WTC11 (cell line): ENCODE measurements at regions not wholly inside any gene's neighbourhood (a gene's known extent, or its start where the extent isn't known, plus 50 kb on each side); places are given as distances from the start of the nearest gene placed in this dataset.

ENCODE experiments used
- ATAC-seq: fragments of 200-7000 bp; cut with Tn5 transposase; 2 replicates; pipeline ENCODE4 v1.10.0; 2021; ENCODE audit warnings: mild to moderate bottlenecking, moderate library complexity
- CTCF ChIA-PET: fragments of 300-600 bp; sonication (Branson Sonifier 250); formaldehyde crosslinking; loops from one replicate; lab custom pipeline; 2021; ENCODE audit warnings: antibody characterized with exemption; lab: Charles Lee
- POLR2A ChIA-PET: fragments of 350-600 bp; sonication (Branson Sonifier 250); formaldehyde crosslinking; loops from one replicate; lab custom pipeline; 2021; ENCODE audit warnings: antibody characterized with exemption; lab: Charles Lee
- DNase-seq: peaks from one replicate; pipeline ENCODE4 v3.0.0; 2021; ENCODE audit warnings: low spot score
- H3K27ac Mint-ChIP-seq: 2 replicates; pipeline ENCODE4 v1.8.0; 2021; ENCODE audit warnings: mixed read lengths
- H3K27me3 Mint-ChIP-seq: 2 replicates; pipeline ENCODE4 v1.8.0; 2021; ENCODE audit warnings: low read depth, mild to moderate bottlenecking, moderate library complexity, mixed read lengths
- H3K36me3 Mint-ChIP-seq: 2 replicates; pipeline ENCODE4 v1.8.0; 2021; ENCODE audit warnings: mixed read lengths
- H3K4me1 Mint-ChIP-seq: 2 replicates; pipeline ENCODE4 v1.8.0; 2022; ENCODE audit warnings: mixed read lengths
- H3K4me3 Mint-ChIP-seq: 2 replicates; pipeline ENCODE4 v1.8.0; 2021; ENCODE audit warnings: mild to moderate bottlenecking, moderate library complexity, mixed read lengths
- H3K9me3 Mint-ChIP-seq: 2 replicates; pipeline ENCODE4 v1.8.0; 2021; ENCODE audit warnings: mixed read lengths
- ARID4B ChIP-seq: sonication (generic); formaldehyde crosslinking; IDR thresholded peaks from 2 replicates; pipeline ENCODE4 v1.8.0; 2023; ENCODE audit warnings: missing genetic modification reagents, mild to moderate bottlenecking, borderline replicate concordance
- ATF2 ChIP-seq: sonication (generic); formaldehyde crosslinking; IDR thresholded peaks from 2 replicates; pipeline ENCODE4 v1.8.1; 2022; ENCODE audit warnings: low read depth, missing genetic modification reagents, borderline replicate concordance
- ATF3 ChIP-seq: sonication (generic); formaldehyde crosslinking; conservative IDR thresholded peaks from 2 replicates; pipeline ENCODE4 v1.8.1; 2022; ENCODE audit warnings: mild to moderate bottlenecking, missing genetic modification reagents
- CREM ChIP-seq: sonication (generic); formaldehyde crosslinking; IDR thresholded peaks from 2 replicates; pipeline ENCODE4 v1.8.1; 2022; ENCODE audit warnings: mild to moderate bottlenecking, missing genetic modification reagents, moderate library complexity
- E2F1 ChIP-seq: sonication (generic); formaldehyde crosslinking; IDR thresholded peaks from 2 replicates; pipeline ENCODE4 v1.8.0; 2022; ENCODE audit warnings: mild to moderate bottlenecking, missing genetic modification reagents
- EMX1 ChIP-seq: fragments of 250-450 bp; sonication (Bioruptor Pico); IDR thresholded peaks from 2 replicates; pipeline ENCODE4 v1.8.0; 2021; ENCODE audit warnings: mild to moderate bottlenecking
- FOXP4 ChIP-seq: sonication (generic); formaldehyde crosslinking; IDR thresholded peaks from 2 replicates; pipeline ENCODE4 v1.8.0; 2022; ENCODE audit warnings: mild to moderate bottlenecking, missing genetic modification reagents
- IRF2 ChIP-seq: sonication (generic); formaldehyde crosslinking; IDR thresholded peaks from 2 replicates; pipeline ENCODE4 v1.8.0; 2022; ENCODE audit warnings: low read depth, missing genetic modification reagents, borderline replicate concordance
- NFE2L1 ChIP-seq: sonication (generic); formaldehyde crosslinking; IDR thresholded peaks from 2 replicates; pipeline ENCODE4 v1.8.1; 2023; ENCODE audit warnings: missing genetic modification reagents
- TEAD4 ChIP-seq: sonication (generic); formaldehyde crosslinking; IDR thresholded peaks from 2 replicates; pipeline ENCODE4 v1.8.0; 2022; ENCODE audit warnings: mild to moderate bottlenecking, missing genetic modification reagents
- TP53 ChIP-seq: sonication (generic); formaldehyde crosslinking; IDR thresholded peaks from 2 replicates; pipeline ENCODE4 v1.8.1; 2023; ENCODE audit warnings: mild to moderate bottlenecking, missing genetic modification reagents
- USF1 ChIP-seq: sonication (generic); formaldehyde crosslinking; IDR thresholded peaks from 2 replicates; pipeline ENCODE4 v1.8.0; 2022; ENCODE audit warnings: mild to moderate bottlenecking, missing genetic modification reagents
- ZBTB21 ChIP-seq: sonication (generic); formaldehyde crosslinking; IDR thresholded peaks from 2 replicates; pipeline ENCODE4 v1.8.1; 2023; ENCODE audit warnings: mild to moderate bottlenecking, missing genetic modification reagents, borderline replicate concordance
- ZNF317 ChIP-seq: sonication (generic); formaldehyde crosslinking; IDR thresholded peaks from 2 replicates; pipeline ENCODE4 v1.8.1; 2023; ENCODE audit warnings: low read depth, mild to moderate bottlenecking, moderate library complexity, missing genetic modification reagents, borderline replicate concordance

- ATAC-seq, result no peak
- H3K4me1 Mint-ChIP-seq, result peaks cover 20% of the 10 kb centered on the region
- CTCF ChIA-PET, result no interaction called here
- DNase-seq, result no peak
- TF ChIP-seq TP53 (CRISPR knock-in tag), result no peak
- no peak for TF ChIP-seq USF1
- no peak for TF ChIP-seq ATF3 (CRISPR knock-in tag)
- TF ChIP-seq NFE2L1, result no peak
- no peak for TF ChIP-seq ARID4B (CRISPR knock-in tag)
- TF ChIP-seq TEAD4 (CRISPR knock-in tag), result no peak
- TF ChIP-seq, all 79 proteins: peak for 0
- POLR2A ChIA-PET, result no interaction called here
- Mint-ChIP-seq H3K27me3 (no peaks in the 10 kb centered on the region), H3K4me3 (no peak overlapping the region), H3K36me3 (no peaks in the 10 kb centered on the region), H3K27ac (no peak overlapping the region), H3K9me3 (no peaks in the 10 kb centered on the region)
These were observed 559.9 kb downstream of the INHBA start for GRCh38 chr7:41142904-41143473.

- Mint-ChIP-seq H3K9me3 (no peaks in the 10 kb centered on the region), H3K36me3 (no peaks in the 10 kb centered on the region), H3K27ac (no peak overlapping the region), H3K27me3 (no peaks in the 10 kb centered on the region), H3K4me3 (no peak overlapping the region), H3K4me1 (peaks cover 12% of the 10 kb centered on the region)
- no peak for DNase-seq
- POLR2A ChIA-PET, result interaction anchor here (0.5 kb wide), 1 partner anchor 158 kb away, joined by 3 read pairs; no protein-coding TSS in a partner anchor
- ATAC-seq, result no peak
- TF ChIP-seq ATF2 (no peak), ZBTB21 (no peak), CREM (CRISPR knock-in tag) (no peak), IRF2 (CRISPR knock-in tag) (no peak), ZNF317 (CRISPR knock-in tag) (no peak), E2F1 (no peak), ATF3 (CRISPR knock-in tag) (no peak), FOXP4 (CRISPR knock-in tag) (no peak), EMX1 (no peak)
- CTCF ChIA-PET, result no interaction called here
These were observed 563.1 kb downstream of the INHBA start for GRCh38 chr7:41139789-41140188.
